HepG2 (cell line): ENCODE measurements at regions not wholly inside any gene's neighbourhood (a gene's known extent, or its start where the extent isn't known, plus 50 kb on each side); places are given as distances from the start of the nearest gene placed in this dataset.

Source experiments
- ATAC-seq: fragments of 200-7000 bp; cut with Tn5 transposase; 3 replicates; pipeline ENCODE4 v1.9.1; 2020; ENCODE audit warnings: mild to moderate bottlenecking, moderate library complexity
- BruUV-seq: library from RNA; stranded (reverse); fragments of 400-500 nt; replicated peaks from 2 replicates; lab custom pipeline; 2021; lab: Mats Ljungman, UMichigan
- CTCF ChIA-PET: fragments of 300-600 bp; formaldehyde crosslinking; extraction: SDS; loops from one replicate; lab custom pipeline; 2021; ENCODE audit warnings: low total read pairs, inconsistent platforms, low intra/inter-chr PET ratio; lab: Yijun Ruan, JAX
- POLR2A ChIA-PET: fragments of 350-600 bp; sonication (Branson Sonifier 250); formaldehyde crosslinking; loops from one replicate; lab custom pipeline; 2020; ENCODE audit warnings: antibody characterized with exemption, inconsistent platforms; lab: Yijun Ruan, JAX
- DNase-seq: peaks from one replicate; pipeline ENCODE4 v3.0.0-alpha.2; 2015; ENCODE audit warnings: low spot score
- FAIRE-seq: peaks from 3 replicates; lab custom pipeline; 2011; peaks lifted over from hg19 to GRCh38; lab: Jason Lieb, UNC
- H2AFZ ChIP-seq: one replicate; pipeline ENCODE4 v1.6.1; 2011; ENCODE audit warnings: low read length, inconsistent platforms
- H3K27ac ChIP-seq: fragments of 300-600 bp; 3 replicates; pipeline ENCODE4 v1.8.0; 2011; ENCODE audit warnings: mixed run types, mild to moderate bottlenecking, mixed read lengths, low read length, inconsistent platforms; ENCODE audit not compliant: insufficient read depth; ENCODE audit errors: extremely low read length
- H3K27me3 ChIP-seq, 2 experiments: fragments of 200-600 bp in 1 of 2; 2 replicates in 1 of 2; 3 replicates in 1 of 2; pipeline versions ENCODE4 v1.6.0 to v1.8.0; 2011; ENCODE audit warnings: low read length in 2 of 2, mild to moderate bottlenecking in 2 of 2, moderate library complexity in 2 of 2, inconsistent platforms in 1 of 2; ENCODE audit not compliant: insufficient read depth in 2 of 2, control insufficient read depth in 1 of 2
- H3K36me3 ChIP-seq, 2 experiments: fragments of 200-600 bp in 1 of 2; replicated peaks in 1 of 2; 2 replicates in 1 of 2; 3 replicates in 1 of 2; pipeline versions ENCODE4 v1.5.1 to v1.8.0; 2011; ENCODE audit warnings: low read length in 2 of 2, inconsistent platforms in 1 of 2; ENCODE audit not compliant: insufficient read depth in 2 of 2, control insufficient read depth in 1 of 2
- H3K4me1 ChIP-seq: 2 replicates; pipeline ENCODE4 v1.5.1; 2012; ENCODE audit warnings: low read length, inconsistent platforms; ENCODE audit not compliant: insufficient read depth
- H3K4me2 ChIP-seq: 2 replicates; pipeline ENCODE4 v1.6.0; 2011; ENCODE audit warnings: low read depth, low read length, inconsistent platforms
- H3K4me3 ChIP-seq, 3 experiments: fragments of 200-600 bp in 1 of 3; sonication (generic), shearing (Covaris generic) in 1 of 3; replicated peaks in 1 of 3; 2 replicates each; pipeline ENCODE4 v1.5.1; 2011 to 2016; ENCODE audit warnings: low read length in 3 of 3, inconsistent platforms in 2 of 3, low read depth in 2 of 3, mild to moderate bottlenecking in 2 of 3, control low read depth in 1 of 3, mixed read lengths in 1 of 3; ENCODE audit not compliant: insufficient read depth in 1 of 3
- H3K79me2 ChIP-seq: one replicate; pipeline ENCODE4 v1.6.1; 2011; ENCODE audit warnings: low read length, inconsistent platforms; ENCODE audit not compliant: insufficient read depth
- H3K9ac ChIP-seq: 2 replicates; pipeline ENCODE4 v1.6.0; 2011; ENCODE audit warnings: mild to moderate bottlenecking, low read depth, low read length, inconsistent platforms; ENCODE audit not compliant: insufficient read depth
- H3K9me3 ChIP-seq: 2 replicates; pipeline ENCODE4 v1.5.1; 2012; ENCODE audit warnings: mild to moderate bottlenecking, low read length
- H4K20me1 ChIP-seq: 2 replicates; pipeline ENCODE4 v1.6.0; 2011; ENCODE audit warnings: inconsistent platforms, mild to moderate bottlenecking, low read length, moderate library complexity; ENCODE audit not compliant: insufficient read depth
- KLF13 ChIP-seq: sonication (generic); formaldehyde crosslinking; IDR thresholded peaks from 2 replicates; pipeline ENCODE4 v1.4.0; 2020; ENCODE audit warnings: mild to moderate bottlenecking, missing genetic modification reagents
- NFIC ChIP-seq: IDR thresholded peaks from 2 replicates; pipeline ENCODE4 v1.6.1; 2012; ENCODE audit warnings: mild to moderate bottlenecking, low read length, inconsistent platforms
- NFYB ChIP-seq: sonication (generic); formaldehyde crosslinking; IDR thresholded peaks from 2 replicates; pipeline ENCODE4 v1.4.0; 2020; ENCODE audit warnings: missing genetic modification reagents
- NR3C1 ChIP-seq: sonication (generic); formaldehyde crosslinking; IDR thresholded peaks from 2 replicates; pipeline ENCODE4 v1.4.0; 2020; ENCODE audit warnings: missing genetic modification reagents
- PHF21A ChIP-seq: sonication (generic); formaldehyde crosslinking; IDR thresholded peaks from 2 replicates; pipeline ENCODE4 v1.5.0; 2020; ENCODE audit warnings: mild to moderate bottlenecking, missing genetic modification reagents
- RELA ChIP-seq: sonication (generic); formaldehyde crosslinking; IDR thresholded peaks from 2 replicates; pipeline ENCODE4 v1.4.0; 2020; ENCODE audit warnings: missing genetic modification reagents
- TARDBP ChIP-seq: sonication (generic); formaldehyde crosslinking; IDR thresholded peaks from 2 replicates; pipeline ENCODE4 v1.8.0; 2022; ENCODE audit warnings: mild to moderate bottlenecking, missing genetic modification reagents
- TBP ChIP-seq: sonication (generic); formaldehyde crosslinking; IDR thresholded peaks from 2 replicates; pipeline ENCODE4 v1.5.0; 2020; ENCODE audit warnings: missing genetic modification reagents
- TP53 ChIP-seq: sonication (generic); formaldehyde crosslinking; conservative IDR thresholded peaks from 2 replicates; pipeline ENCODE4 v1.4.0; 2020; ENCODE audit warnings: missing genetic modification reagents
- YEATS4 ChIP-seq: sonication (generic); formaldehyde crosslinking; IDR thresholded peaks from 2 replicates; pipeline ENCODE4 v1.4.0; 2020; ENCODE audit warnings: missing genetic modification reagents, borderline replicate concordance
- ZNF292 ChIP-seq: sonication (generic); formaldehyde crosslinking; IDR thresholded peaks from 2 replicates; pipeline ENCODE4 v1.8.1; 2022; ENCODE audit warnings: mild to moderate bottlenecking, low read depth, missing genetic modification reagents, borderline replicate concordance
- ZNF382 ChIP-seq: sonication (generic); formaldehyde crosslinking; IDR thresholded peaks from 2 replicates; pipeline ENCODE4 v1.5.0; 2020; ENCODE audit warnings: missing genetic modification reagents, mild to moderate bottlenecking, borderline replicate concordance
- ZNF446 ChIP-seq: sonication (generic); formaldehyde crosslinking; IDR thresholded peaks from 2 replicates; pipeline ENCODE4 v1.5.0; 2020; ENCODE audit warnings: mild to moderate bottlenecking, missing genetic modification reagents
- WGBS: methylation state at CpG from one replicate; pipeline ENCODE4 v1.1.6; 2017; ENCODE audit warnings: low lambda C conversion rate; 5-methylcytosine and 5-hydroxymethylcytosine counted together
- in situ Hi-C: cut with HindIII; loops from 2 replicates; pipeline ENCODE4 v1.10.0; 2017; ENCODE audit warnings: low pct_unique_long_range_greater_than_20kb; ENCODE audit not compliant: extremely low pct_ligation_motif_present
- intact Hi-C: fragments of 100-400 bp; cut with micrococcal nuclease; formaldehyde crosslinking; loops from one replicate; pipeline ENCODE4 v1.10.0; 2022; ENCODE audit not compliant: unreplicated experiment
- TF ChIP-seq, protein P1 (sequence below): sonication (generic); formaldehyde crosslinking; IDR thresholded peaks from 2 replicates; pipeline ENCODE4 v1.4.0; 2020; ENCODE audit warnings: missing genetic modification reagents
- TF ChIP-seq, protein P2 (sequence below): sonication (generic); formaldehyde crosslinking; IDR thresholded peaks from 2 replicates; pipeline ENCODE4 v1.5.1; 2020; ENCODE audit warnings: mild to moderate bottlenecking, missing genetic modification reagents, borderline replicate concordance
- TF ChIP-seq, protein P3 (sequence below): sonication (generic); formaldehyde crosslinking; IDR thresholded peaks from 2 replicates; pipeline ENCODE4 v1.4.0; 2020; ENCODE audit warnings: mild to moderate bottlenecking, low read depth, missing genetic modification reagents
- TF ChIP-seq, protein P4 (sequence below): sonication (generic); formaldehyde crosslinking; IDR thresholded peaks from 2 replicates; pipeline ENCODE4 v1.9.0; 2021; ENCODE audit warnings: missing genetic modification reagents, mild to moderate bottlenecking, borderline replicate concordance

DNA sequence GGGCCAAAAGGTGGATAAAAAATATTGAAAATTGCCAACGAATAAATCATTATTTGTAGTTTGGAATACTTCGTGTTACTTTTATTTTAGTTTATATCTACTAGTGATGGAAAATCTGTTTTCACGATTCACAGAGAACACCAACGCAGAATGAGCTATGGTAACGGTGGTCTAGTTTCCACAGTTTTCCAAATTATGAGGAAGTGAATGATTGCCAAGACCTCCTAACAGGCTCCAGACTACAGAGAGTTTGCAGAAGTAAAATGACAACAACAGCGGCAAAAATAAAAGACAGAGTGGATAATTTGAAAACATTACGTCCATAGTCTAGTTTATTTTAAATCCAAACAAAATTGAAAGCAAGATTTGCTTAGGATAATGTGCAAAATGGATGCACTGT, 57.0 kb upstream of the AIG1 start:
- ChIA-PET POLR2A (no interaction called here), CTCF (no interaction called here)
- no peak overlapping the region for H3K4me3 ChIP-seq
- no peak overlapping the region for H3K27ac ChIP-seq
- no peak overlapping the region for H3K9ac ChIP-seq
- DNase-seq (no peak), FAIRE-seq (no peak), ATAC-seq (no peak)
- intact Hi-C loops: no loop called here
- H4K20me1 ChIP-seq: no peaks in the 10 kb centered on the region
- H3K36me3 ChIP-seq: no peaks in the 10 kb centered on the region
- WGBS: 30% methylated on average over 7 of the region's 7 CpGs
- H3K79me2 ChIP-seq: no peaks in the 10 kb centered on the region
- BruUV-seq: no TSS peak
- TF ChIP-seq PHF21A (CRISPR knock-in tag) (no peak), NR3C1 (CRISPR knock-in tag) (no peak), RELA (CRISPR knock-in tag) (no peak), ZNF382 (no peak), YEATS4 (CRISPR knock-in tag) (no peak), TBP (CRISPR knock-in tag) (no peak), TP53 (CRISPR knock-in tag) (no peak), KLF13 (CRISPR knock-in tag) (no peak), TARDBP (CRISPR knock-in tag) (no peak), NFIC (no peak), NFYB (CRISPR knock-in tag) (no peak), ZNF446 (no peak), ZNF292 (no peak)
- TF ChIP-seq, protein P1, sequence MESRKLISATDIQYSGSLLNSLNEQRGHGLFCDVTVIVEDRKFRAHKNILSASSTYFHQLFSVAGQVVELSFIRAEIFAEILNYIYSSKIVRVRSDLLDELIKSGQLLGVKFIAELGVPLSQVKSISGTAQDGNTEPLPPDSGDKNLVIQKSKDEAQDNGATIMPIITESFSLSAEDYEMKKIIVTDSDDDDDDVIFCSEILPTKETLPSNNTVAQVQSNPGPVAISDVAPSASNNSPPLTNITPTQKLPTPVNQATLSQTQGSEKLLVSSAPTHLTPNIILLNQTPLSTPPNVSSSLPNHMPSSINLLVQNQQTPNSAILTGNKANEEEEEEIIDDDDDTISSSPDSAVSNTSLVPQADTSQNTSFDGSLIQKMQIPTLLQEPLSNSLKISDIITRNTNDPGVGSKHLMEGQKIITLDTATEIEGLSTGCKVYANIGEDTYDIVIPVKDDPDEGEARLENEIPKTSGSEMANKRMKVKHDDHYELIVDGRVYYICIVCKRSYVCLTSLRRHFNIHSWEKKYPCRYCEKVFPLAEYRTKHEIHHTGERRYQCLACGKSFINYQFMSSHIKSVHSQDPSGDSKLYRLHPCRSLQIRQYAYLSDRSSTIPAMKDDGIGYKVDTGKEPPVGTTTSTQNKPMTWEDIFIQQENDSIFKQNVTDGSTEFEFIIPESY (CRISPR knock-in tag): no peak
- TF ChIP-seq, protein P2, sequence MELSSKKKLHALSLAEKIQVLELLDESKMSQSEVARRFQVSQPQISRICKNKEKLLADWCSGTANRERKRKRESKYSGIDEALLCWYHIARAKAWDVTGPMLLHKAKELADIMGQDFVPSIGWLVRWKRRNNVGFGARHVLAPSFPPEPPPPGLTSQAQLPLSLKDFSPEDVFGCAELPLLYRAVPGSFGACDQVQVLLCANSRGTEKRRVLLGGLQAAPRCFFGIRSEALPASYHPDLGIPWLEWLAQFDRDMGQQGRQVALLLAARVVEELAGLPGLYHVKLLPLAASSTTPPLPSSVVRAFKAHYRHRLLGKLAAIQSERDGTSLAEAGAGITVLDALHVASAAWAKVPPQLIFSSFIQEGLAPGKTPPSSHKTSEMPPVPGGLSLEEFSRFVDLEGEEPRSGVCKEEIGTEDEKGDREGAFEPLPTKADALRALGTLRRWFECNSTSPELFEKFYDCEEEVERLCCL (CRISPR knock-in tag): no peak
- TF ChIP-seq, protein P3, sequence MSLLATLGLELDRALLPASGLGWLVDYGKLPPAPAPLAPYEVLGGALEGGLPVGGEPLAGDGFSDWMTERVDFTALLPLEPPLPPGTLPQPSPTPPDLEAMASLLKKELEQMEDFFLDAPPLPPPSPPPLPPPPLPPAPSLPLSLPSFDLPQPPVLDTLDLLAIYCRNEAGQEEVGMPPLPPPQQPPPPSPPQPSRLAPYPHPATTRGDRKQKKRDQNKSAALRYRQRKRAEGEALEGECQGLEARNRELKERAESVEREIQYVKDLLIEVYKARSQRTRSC (CRISPR knock-in tag): no peak
- TF ChIP-seq, protein P4, sequence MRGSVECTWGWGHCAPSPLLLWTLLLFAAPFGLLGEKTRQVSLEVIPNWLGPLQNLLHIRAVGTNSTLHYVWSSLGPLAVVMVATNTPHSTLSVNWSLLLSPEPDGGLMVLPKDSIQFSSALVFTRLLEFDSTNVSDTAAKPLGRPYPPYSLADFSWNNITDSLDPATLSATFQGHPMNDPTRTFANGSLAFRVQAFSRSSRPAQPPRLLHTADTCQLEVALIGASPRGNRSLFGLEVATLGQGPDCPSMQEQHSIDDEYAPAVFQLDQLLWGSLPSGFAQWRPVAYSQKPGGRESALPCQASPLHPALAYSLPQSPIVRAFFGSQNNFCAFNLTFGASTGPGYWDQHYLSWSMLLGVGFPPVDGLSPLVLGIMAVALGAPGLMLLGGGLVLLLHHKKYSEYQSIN (CRISPR knock-in tag): no peak
- H3K4me1 ChIP-seq: no peaks in the 10 kb centered on the region
- 0 out of 2 replicates have a peak, but pooled peaks cover 3% of the 10 kb centered on the region for H3K9me3 ChIP-seq
- H3K27me3 ChIP-seq: no peaks in the 10 kb centered on the region; a peak in 1 of 5 replicates
- no peak overlapping the region for H2AFZ ChIP-seq
- in situ Hi-C loops: no loop called here
- no peak overlapping the region for H3K4me2 ChIP-seq
